Esophagus squamous epithelium (tissue), 4 donors: ENCODE measurements at regions not wholly inside any gene's neighbourhood (a gene's known extent, or its start where the extent isn't known, plus 50 kb on each side); places are given as distances from the start of the nearest gene placed in this dataset.

Experiments used
- POLR2A ChIP-seq, 4 donors: fragments of 450-650 bp; IDR thresholded peaks; one replicate each; pipeline ENCODE4 v1.6.1; 2017; ENCODE audit warnings: antibody characterized with exemption in 4 of 4, mild to moderate bottlenecking in 4 of 4, moderate library complexity in 3 of 4
- TF ChIP-seq, protein P1 (sequence below), 6 experiments: fragments of 450-650 bp in 4 of 6; fragments of 200-600 bp in 2 of 6; sonication (generic) in 2 of 6; IDR thresholded peaks; one replicate each; pipeline ENCODE4 v1.5.1; 2016 to 2019; ENCODE audit warnings: antibody characterized with exemption in 6 of 6, mild to moderate bottlenecking in 4 of 6, moderate library complexity in 4 of 6

DNA sequence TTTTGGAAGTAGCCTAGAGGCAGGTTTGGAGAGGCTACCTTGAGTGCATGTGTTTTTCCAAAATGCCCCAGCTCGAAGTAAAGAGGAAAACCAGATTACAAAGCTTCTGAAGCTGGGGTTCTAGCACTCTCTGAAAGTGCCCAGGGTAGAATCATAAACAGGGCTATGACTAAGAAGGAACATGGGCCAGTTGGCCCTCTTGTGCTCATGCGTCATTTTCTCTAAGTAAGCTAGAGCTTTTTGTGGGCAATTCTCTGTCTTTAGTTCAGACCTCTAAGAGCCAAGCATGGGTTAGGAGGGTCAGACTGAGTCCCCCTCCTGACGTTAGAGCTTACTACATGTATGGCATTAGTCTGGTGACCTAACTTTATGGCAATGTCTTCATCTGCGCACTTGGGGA, 129.5 kb upstream of the UMPS start:
- TF ChIP-seq POLR2A (IDR thresholded peaks at IDR 0.05), result no peak
- TF ChIP-seq, protein P1, sequence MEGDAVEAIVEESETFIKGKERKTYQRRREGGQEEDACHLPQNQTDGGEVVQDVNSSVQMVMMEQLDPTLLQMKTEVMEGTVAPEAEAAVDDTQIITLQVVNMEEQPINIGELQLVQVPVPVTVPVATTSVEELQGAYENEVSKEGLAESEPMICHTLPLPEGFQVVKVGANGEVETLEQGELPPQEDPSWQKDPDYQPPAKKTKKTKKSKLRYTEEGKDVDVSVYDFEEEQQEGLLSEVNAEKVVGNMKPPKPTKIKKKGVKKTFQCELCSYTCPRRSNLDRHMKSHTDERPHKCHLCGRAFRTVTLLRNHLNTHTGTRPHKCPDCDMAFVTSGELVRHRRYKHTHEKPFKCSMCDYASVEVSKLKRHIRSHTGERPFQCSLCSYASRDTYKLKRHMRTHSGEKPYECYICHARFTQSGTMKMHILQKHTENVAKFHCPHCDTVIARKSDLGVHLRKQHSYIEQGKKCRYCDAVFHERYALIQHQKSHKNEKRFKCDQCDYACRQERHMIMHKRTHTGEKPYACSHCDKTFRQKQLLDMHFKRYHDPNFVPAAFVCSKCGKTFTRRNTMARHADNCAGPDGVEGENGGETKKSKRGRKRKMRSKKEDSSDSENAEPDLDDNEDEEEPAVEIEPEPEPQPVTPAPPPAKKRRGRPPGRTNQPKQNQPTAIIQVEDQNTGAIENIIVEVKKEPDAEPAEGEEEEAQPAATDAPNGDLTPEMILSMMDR (IDR thresholded peaks at IDR 0.05), result no peak
